Left ventricle myocardium inferior (tissue), 1 donor: ENCODE measurements at regions not wholly inside any gene's neighbourhood (a gene's known extent, or its start where the extent isn't known, plus 50 kb on each side); places are given as distances from the start of the nearest gene placed in this dataset.

Experiments
- DNase-seq: peaks from one replicate; pipeline ENCODE4 v3.0.0-alpha.2; 2020
- H3K27ac ChIP-seq: fragments of 200-600 bp; replicated peaks from 2 replicates; pipeline ENCODE4 v1.8.0; 2021
- H3K27me3 ChIP-seq: fragments of 200-600 bp; 2 replicates; pipeline ENCODE4 v1.8.0; 2021; ENCODE audit warnings: low read depth
- H3K36me3 ChIP-seq: fragments of 200-600 bp; 2 replicates; pipeline ENCODE4 v1.8.0; 2021
- H3K4me1 ChIP-seq: fragments of 200-600 bp; 2 replicates; pipeline ENCODE4 v1.8.0; 2021
- H3K4me3 ChIP-seq: fragments of 200-600 bp; 2 replicates; pipeline ENCODE4 v1.8.0; 2021; ENCODE audit warnings: mild to moderate bottlenecking, moderate library complexity
- H3K9me3 ChIP-seq: fragments of 200-600 bp; replicated peaks from 2 replicates; pipeline ENCODE4 v1.8.0; 2021
- intact Hi-C: fragments of 100-400 bp; cut with micrococcal nuclease; formaldehyde crosslinking; loops from one replicate; pipeline ENCODE4 v1.11.0; 2022
- TF ChIP-seq, protein P1 (sequence below): fragments of 200-600 bp; IDR thresholded peaks from 2 replicates; pipeline ENCODE4 v1.8.0; 2021; ENCODE audit warnings: antibody characterized with exemption, mild to moderate bottlenecking, borderline replicate concordance
- donor health status: DM: no; HTN: yes; CAD: no; lungs with severe emphysema.

DNA sequence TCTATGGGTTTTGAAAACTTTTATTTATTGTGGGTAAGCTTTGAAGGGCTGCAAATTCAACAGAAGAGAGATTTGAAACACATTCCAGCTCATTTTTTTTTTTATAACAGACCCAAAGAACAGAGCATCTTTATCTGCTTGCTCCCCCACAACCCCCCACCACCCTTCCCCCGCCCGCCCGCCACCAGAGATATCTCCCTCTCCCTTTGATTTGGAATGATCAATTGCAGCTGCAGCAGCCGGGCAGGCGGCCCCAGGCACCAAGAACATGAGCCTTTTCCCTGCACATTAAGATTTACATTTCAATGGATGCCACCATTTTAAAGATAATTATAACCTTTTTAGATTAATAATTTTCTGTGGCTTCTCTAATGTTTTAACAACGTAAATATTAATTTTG lies 510.9 kb downstream of the ZNF608 start:
- no peaks in the 10 kb centered on the region for H3K36me3 ChIP-seq
- intact Hi-C loops: no loop called here
- TF ChIP-seq, protein P1, sequence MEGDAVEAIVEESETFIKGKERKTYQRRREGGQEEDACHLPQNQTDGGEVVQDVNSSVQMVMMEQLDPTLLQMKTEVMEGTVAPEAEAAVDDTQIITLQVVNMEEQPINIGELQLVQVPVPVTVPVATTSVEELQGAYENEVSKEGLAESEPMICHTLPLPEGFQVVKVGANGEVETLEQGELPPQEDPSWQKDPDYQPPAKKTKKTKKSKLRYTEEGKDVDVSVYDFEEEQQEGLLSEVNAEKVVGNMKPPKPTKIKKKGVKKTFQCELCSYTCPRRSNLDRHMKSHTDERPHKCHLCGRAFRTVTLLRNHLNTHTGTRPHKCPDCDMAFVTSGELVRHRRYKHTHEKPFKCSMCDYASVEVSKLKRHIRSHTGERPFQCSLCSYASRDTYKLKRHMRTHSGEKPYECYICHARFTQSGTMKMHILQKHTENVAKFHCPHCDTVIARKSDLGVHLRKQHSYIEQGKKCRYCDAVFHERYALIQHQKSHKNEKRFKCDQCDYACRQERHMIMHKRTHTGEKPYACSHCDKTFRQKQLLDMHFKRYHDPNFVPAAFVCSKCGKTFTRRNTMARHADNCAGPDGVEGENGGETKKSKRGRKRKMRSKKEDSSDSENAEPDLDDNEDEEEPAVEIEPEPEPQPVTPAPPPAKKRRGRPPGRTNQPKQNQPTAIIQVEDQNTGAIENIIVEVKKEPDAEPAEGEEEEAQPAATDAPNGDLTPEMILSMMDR: no peak
- H3K4me1 ChIP-seq: peaks cover 25% of the 10 kb centered on the region
- no peaks in the 10 kb centered on the region for H3K27me3 ChIP-seq
- H3K4me3 ChIP-seq: no peak overlapping the region
- H3K9me3 ChIP-seq: peaks cover 16% of the 10 kb centered on the region
- DNase-seq: no peak
- no peak overlapping the region for H3K27ac ChIP-seq

DNA sequence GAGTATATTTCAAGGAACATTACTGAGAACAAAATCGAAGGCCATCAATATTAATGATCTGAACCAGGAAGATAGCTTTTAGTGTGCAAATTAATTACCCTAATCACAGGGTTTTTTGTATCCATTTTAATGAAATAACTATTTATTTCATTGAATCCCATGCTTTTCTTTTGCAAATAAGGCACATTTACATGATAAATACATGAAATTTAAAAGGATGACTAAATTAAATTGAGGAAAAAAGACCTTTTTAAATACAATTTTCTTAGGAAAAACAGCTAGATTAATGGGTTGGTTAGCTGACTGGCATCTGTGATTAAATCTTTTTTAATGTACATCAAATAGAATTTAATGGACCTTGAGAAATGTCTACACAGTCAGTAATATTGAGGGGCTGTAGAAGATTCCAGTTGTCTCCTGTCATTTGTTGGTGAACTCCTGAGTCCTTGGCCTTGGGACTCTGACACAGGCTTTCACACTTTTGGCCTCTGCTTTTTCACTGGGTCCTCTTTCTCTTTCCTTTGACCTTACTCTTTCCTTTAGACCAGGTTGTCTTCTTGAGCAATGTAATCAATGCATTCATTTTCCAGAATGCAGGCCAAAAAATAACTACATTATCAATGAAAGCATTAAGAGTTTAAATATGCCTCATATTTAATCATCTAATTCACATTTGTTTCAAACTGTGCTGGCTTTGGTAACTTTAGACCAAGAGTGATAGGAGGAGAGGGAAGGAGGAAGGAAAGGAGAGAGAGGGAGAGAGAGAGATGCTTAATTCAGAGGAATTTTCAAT lies 511.5 kb downstream of the ZNF608 start:
- intact Hi-C loops: no loop called here
- no peaks in the 10 kb centered on the region for H3K36me3 ChIP-seq
- H3K27ac ChIP-seq: no peak overlapping the region
- no peaks in the 10 kb centered on the region for H3K27me3 ChIP-seq
- no peak overlapping the region for H3K4me3 ChIP-seq
- peaks cover 10% of the 10 kb centered on the region for H3K9me3 ChIP-seq
- no peak for DNase-seq
- TF ChIP-seq, protein P1: no peak
- peaks cover 25% of the 10 kb centered on the region for H3K4me1 ChIP-seq

DNA sequence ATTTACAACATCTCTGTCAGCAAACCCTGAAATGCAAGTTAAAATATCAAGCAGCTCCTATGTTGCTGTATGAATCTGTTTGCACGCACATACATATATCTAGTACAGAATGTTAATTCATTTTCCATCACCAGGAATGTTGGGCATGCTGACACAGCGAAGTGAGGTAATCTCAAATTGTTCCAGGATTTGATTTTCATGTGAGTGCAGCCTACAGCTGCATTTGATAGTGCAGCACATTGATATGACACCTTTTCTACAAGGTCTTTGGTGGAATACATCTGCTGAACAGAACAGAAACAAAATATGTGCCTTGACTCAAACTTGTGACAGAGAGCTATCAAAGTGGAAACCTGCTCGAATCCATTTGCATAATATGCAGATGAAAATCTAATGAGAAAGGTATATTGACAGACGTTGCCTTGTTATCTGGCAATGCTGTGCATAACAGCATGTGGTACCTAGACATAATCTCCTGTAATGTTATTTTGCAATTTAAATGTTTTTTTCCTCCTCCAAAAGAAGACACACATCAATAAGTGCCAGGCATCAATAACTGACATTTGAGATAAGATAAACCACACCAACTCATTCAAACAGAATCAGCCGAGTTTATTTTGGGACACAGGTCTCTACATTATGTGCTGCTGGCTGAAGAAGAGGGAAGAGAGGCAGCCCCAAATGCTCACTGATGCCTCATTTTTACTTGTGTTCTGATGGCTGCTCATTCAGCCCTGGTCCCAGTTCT lies 512.2 kb downstream of the ZNF608 start:
- Histone ChIP-seq H3K27me3 (no peaks in the 10 kb centered on the region), H3K4me1 (peaks cover 25% of the 10 kb centered on the region), H3K4me3 (no peak overlapping the region), H3K9me3 (peaks cover 2% of the 10 kb centered on the region), H3K27ac (no peak overlapping the region), H3K36me3 (no peaks in the 10 kb centered on the region)
- TF ChIP-seq, protein P1: no peak
- intact Hi-C loops: no loop called here
- DNase-seq: no peak

DNA sequence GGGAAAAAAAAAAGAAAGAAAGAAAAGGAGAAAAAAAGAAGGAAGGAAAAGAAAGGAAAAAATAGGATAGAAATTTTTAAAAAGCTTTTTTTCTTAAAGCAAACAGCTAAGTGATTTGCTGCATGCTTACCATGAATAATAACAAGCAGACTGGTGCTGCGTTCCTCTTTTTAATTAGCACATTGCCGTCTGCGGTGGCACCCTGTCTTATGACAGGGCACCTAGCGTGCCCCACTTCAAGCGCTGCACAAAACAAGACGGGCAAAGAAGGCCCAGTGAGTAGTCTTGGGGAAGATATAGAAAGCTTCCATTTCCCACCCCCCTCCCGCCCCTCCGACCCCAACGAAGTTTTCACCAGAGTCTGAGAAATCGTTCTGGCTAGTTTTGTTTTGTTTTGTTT lies 513.9 kb downstream of the ZNF608 start:
- intact Hi-C loops: no loop called here
- no peak for DNase-seq

DNA sequence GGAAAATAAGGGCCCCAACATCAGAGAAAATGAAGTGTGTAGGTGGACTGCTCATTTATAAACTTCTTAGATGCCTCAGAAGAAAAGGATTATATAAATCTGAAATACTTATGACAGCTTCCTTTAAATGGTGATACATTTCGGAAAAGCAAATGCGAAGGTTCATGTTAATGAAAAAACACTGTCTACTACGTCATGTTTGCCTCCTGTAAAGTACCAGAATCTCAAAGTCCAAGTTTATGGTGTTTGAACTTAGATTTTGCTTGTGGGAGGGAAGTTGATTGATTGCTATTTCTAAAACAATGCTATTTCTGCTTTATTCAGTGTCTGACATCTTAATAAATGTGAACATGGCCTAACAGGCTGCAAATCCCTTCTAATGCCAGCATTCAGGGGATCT lies 514.6 kb downstream of the ZNF608 start:
- TF ChIP-seq, protein P1: no peak
- Histone ChIP-seq H3K36me3 (no peaks in the 10 kb centered on the region), H3K27me3 (no peaks in the 10 kb centered on the region), H3K4me1 (peaks cover 22% of the 10 kb centered on the region), H3K27ac (no peak overlapping the region), H3K9me3 (no peaks in the 10 kb centered on the region), H3K4me3 (no peak overlapping the region)
- no peak for DNase-seq
- intact Hi-C loops: no loop called here

More for the DNA sequence above, 513.9 kb downstream of the ZNF608 start:
- TF ChIP-seq, protein P1: no peak
- peaks cover 25% of the 10 kb centered on the region for H3K4me1 ChIP-seq
- H3K9me3 ChIP-seq: no peaks in the 10 kb centered on the region
- H3K36me3 ChIP-seq: no peaks in the 10 kb centered on the region
- H3K4me3 ChIP-seq: no peak overlapping the region
- H3K27me3 ChIP-seq: no peaks in the 10 kb centered on the region
- no peak overlapping the region for H3K27ac ChIP-seq
